ENCODE measurements at regions not wholly inside any gene's neighbourhood (a gene's known extent, or its start where the extent isn't known, plus 50 kb on each side); places are given as distances from the start of the nearest gene placed in this dataset.
A peak's percentile ranks its signal among the peaks of the same experiment; 100 is the strongest.

DNA sequence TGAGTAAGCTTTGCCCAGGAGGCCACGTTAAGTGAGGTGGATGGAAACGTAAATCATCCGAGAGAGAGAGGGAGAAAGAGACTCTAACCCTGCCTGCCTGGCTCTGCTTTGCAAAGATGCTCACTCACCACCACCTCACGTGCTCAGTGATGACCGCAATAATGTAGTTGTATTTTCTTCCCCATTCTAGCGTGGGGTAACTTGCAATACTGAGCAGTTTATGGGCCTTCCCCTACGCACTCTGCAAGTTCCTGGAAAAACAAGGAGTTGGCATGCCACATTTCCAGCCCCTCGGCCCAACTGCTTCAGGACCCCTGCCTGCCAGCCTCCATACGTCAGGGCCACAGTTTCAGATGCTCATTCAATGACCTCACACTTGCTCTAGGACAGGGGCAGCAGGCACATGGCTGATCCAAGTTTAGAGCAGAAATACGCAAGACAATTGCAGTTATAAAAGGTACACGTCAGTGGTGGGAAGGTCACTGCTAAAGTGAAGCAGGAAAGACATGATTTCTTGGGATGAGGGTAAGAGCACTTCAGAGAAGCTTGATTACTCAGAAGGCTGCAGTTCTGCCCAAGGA lies 112.5 kb upstream of the RAB4A start:
- DNase-seq (ENCODE audit: low spot score) = no peak
- H3K27ac Mint-ChIP-seq (ENCODE audit: unreplicated experiment) = peak overlapping the region; percentile 18
- TF ChIP-seq, protein P1, sequence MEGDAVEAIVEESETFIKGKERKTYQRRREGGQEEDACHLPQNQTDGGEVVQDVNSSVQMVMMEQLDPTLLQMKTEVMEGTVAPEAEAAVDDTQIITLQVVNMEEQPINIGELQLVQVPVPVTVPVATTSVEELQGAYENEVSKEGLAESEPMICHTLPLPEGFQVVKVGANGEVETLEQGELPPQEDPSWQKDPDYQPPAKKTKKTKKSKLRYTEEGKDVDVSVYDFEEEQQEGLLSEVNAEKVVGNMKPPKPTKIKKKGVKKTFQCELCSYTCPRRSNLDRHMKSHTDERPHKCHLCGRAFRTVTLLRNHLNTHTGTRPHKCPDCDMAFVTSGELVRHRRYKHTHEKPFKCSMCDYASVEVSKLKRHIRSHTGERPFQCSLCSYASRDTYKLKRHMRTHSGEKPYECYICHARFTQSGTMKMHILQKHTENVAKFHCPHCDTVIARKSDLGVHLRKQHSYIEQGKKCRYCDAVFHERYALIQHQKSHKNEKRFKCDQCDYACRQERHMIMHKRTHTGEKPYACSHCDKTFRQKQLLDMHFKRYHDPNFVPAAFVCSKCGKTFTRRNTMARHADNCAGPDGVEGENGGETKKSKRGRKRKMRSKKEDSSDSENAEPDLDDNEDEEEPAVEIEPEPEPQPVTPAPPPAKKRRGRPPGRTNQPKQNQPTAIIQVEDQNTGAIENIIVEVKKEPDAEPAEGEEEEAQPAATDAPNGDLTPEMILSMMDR (IDR thresholded peaks at IDR 0.05; ENCODE audit: unreplicated experiment) = no peak
- H3K36me3 Mint-ChIP-seq (ENCODE audit: low read depth, unreplicated experiment) = no peaks in the 10 kb centered on the region
- no peaks in the 10 kb centered on the region for H3K27me3 Mint-ChIP-seq (ENCODE audit: unreplicated experiment)
- no peak overlapping the region for H3K4me3 Mint-ChIP-seq (ENCODE audit: unreplicated experiment)
- H3K9me3 Mint-ChIP-seq (ENCODE audit: unreplicated experiment) = no peaks in the 10 kb centered on the region
- peaks cover 21% of the 10 kb centered on the region for H3K4me1 Mint-ChIP-seq (ENCODE audit: unreplicated experiment)

DNA sequence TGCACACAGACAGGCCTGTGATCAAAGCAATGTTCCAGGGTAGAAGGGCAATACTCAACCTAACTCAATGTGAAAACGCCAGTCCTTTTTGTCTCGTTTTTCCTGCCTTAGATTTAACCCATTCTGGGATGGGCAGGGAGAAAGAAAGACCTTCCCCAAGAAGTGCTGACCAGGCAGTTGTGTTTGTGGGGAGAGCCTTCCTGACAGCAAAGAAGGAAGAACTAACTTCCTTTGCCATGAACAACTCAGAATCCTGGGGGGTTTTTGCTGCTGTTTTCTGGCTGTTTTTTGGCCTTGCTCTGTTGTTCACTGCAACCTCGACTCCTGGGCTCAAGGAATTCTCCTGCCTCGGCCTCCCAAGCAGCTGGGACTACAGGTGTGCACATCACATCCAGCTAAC lies 112.0 kb upstream of the RAB4A start:
- H3K4me1 Mint-ChIP-seq (ENCODE audit: unreplicated experiment) = peaks cover 21% of the 10 kb centered on the region
- H3K36me3 Mint-ChIP-seq (ENCODE audit: low read depth, unreplicated experiment) = no peaks in the 10 kb centered on the region
- no peaks in the 10 kb centered on the region for H3K9me3 Mint-ChIP-seq (ENCODE audit: unreplicated experiment)
- DNase-seq (ENCODE audit: low spot score) = no peak
- peak overlapping the region; percentile 18 for H3K27ac Mint-ChIP-seq (ENCODE audit: unreplicated experiment)
- no peak overlapping the region for H3K4me3 Mint-ChIP-seq (ENCODE audit: unreplicated experiment)
- H3K27me3 Mint-ChIP-seq (ENCODE audit: unreplicated experiment) = no peaks in the 10 kb centered on the region
- TF ChIP-seq, protein P1 (IDR thresholded peaks at IDR 0.05; ENCODE audit: unreplicated experiment) = no peak

DNA sequence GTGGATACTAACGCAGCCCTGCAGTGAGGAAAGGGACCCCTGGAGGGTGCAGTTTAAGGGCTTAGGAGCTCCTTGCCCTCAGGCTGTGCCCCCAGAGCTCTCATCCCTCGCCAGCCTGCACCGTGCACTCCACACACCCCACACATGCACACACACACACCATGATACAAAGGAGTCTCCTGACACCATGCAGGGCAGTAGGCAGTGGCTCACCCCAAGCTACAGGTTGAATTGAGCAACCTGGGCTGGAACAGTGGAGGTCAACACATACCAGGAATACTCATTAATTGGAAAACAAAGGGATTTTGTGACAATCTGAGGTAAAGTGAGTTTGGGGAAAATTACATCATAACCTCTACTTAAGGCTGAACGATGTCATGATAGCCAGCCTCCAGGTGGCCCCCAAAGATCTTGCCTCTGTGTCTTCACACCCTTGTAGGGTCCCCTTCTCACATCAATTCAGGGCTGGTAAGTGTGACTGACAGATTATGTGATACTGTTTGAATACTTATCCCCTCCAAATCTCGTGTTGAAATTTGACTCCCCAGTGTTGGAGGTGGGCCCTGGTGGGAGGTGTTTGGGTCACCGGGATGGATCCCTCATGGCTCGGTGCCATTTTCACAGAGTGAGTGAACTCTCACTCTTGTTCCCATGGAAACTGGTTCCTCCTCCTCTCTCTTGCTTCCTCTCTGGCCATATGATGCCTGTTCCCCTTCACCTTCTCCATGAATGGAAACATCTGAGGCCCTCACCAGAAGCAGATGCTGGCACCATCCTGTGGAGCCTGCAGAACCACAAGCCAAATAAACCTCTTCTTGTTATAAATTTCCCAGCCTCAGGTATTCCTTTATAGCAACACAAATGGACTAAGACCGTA lies 111.0 kb upstream of the RAB4A start:
- TF ChIP-seq, protein P1 (IDR thresholded peaks at IDR 0.05; ENCODE audit: unreplicated experiment) = no peak
- peaks cover 21% of the 10 kb centered on the region for H3K4me1 Mint-ChIP-seq (ENCODE audit: unreplicated experiment)
- DNase-seq (ENCODE audit: low spot score) = no peak
- H3K4me3 Mint-ChIP-seq (ENCODE audit: unreplicated experiment) = no peak overlapping the region
- peaks cover 1% of the 10 kb centered on the region for H3K27me3 Mint-ChIP-seq (ENCODE audit: unreplicated experiment)
- no peaks in the 10 kb centered on the region for H3K36me3 Mint-ChIP-seq (ENCODE audit: low read depth, unreplicated experiment)
- no peaks in the 10 kb centered on the region for H3K9me3 Mint-ChIP-seq (ENCODE audit: unreplicated experiment)
- H3K27ac Mint-ChIP-seq (ENCODE audit: unreplicated experiment) = no peak overlapping the region

DNA sequence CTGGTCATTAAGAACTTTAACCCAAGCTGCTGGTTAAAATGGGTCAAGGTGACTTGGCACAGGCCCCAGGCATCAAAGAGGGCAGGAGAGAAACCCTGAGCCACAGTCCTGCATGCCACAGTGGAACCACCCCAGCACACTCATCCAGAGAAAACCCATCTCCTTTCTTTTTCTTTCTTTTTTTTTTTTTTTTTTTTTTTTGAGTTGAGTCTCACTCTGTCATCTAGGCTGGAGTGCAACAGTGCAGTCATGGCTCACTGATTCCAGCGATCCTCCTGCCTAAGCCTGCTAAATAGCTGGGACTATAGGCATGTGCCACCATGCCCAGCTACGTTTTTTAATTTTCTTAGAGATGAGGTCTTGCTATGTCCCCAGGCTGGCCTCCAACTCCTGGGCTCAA lies 109.2 kb upstream of the RAB4A start:
- H3K36me3 Mint-ChIP-seq (ENCODE audit: low read depth, unreplicated experiment) = no peaks in the 10 kb centered on the region
- TF ChIP-seq, protein P1 (IDR thresholded peaks at IDR 0.05; ENCODE audit: unreplicated experiment) = no peak

More for the DNA sequence above, 109.2 kb upstream of the RAB4A start:
- H3K27ac Mint-ChIP-seq (ENCODE audit: unreplicated experiment) = no peak overlapping the region
- H3K27me3 Mint-ChIP-seq (ENCODE audit: unreplicated experiment) = peaks cover 1% of the 10 kb centered on the region
- DNase-seq (ENCODE audit: low spot score) = no peak
- H3K4me3 Mint-ChIP-seq (ENCODE audit: unreplicated experiment) = no peak overlapping the region
- H3K4me1 Mint-ChIP-seq (ENCODE audit: unreplicated experiment) = peaks cover 21% of the 10 kb centered on the region
- H3K9me3 Mint-ChIP-seq (ENCODE audit: unreplicated experiment) = no peaks in the 10 kb centered on the region

All from endothelial cell (in vitro differentiated cells).